H1 (cell line): ENCODE measurements at regions not wholly inside any gene's neighbourhood (a gene's known extent, or its start where the extent isn't known, plus 50 kb on each side); places are given as distances from the start of the nearest gene placed in this dataset.

Source experiments
- CTBP2 ChIP-seq: IDR thresholded peaks from 2 replicates; pipeline ENCODE4 v1.7.0; 2011; ENCODE audit warnings: borderline replicate concordance, mild to moderate bottlenecking, moderate library complexity, mixed read lengths, low read length; ENCODE audit not compliant: insufficient read depth, insufficient read length
- JUN ChIP-seq: IDR thresholded peaks from 2 replicates; pipeline ENCODE4 v1.6.1; 2011; ENCODE audit warnings: low read depth, mild to moderate bottlenecking, improper control_type of control experiment, low read length
- PHF8 ChIP-seq: fragments of 200-600 bp; sonication (generic); conservative IDR thresholded peaks from 2 replicates; pipeline ENCODE4 v1.7.1; 2012; ENCODE audit warnings: low read depth, mild to moderate bottlenecking, inconsistent platforms, low read length, moderate library complexity
- RBBP5 ChIP-seq: IDR thresholded peaks from 2 replicates; pipeline ENCODE4 v1.7.1; 2012; ENCODE audit warnings: low read depth, mild to moderate bottlenecking, inconsistent platforms, low read length, moderate library complexity, borderline replicate concordance

DNA sequence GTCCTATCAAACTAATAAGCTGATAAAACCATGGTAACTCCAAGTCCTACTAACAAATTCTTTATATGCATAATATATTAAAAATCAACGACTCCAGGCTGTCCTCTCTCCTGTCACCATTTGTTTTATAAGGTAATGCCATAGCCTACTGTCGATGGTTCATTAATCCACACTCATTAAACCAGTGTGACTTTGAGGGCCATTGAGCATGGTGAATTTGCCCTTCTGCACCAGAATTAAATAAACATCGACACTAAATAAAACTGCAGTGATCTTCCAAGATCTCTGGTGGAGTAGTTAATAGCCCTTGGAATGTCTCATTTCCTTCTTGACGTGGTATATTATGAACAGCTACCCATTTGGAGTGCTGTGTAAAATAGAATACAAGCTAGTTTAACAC lies 358.5 kb downstream of the CBLN4 start (continued):
- TF ChIP-seq CTBP2: no peak
- TF ChIP-seq PHF8: no peak
- no peak for TF ChIP-seq RBBP5
- no peak for TF ChIP-seq JUN
